Endothelial cell of umbilical vein (primary cell): ENCODE measurements at regions not wholly inside any gene's neighbourhood (a gene's known extent, or its start where the extent isn't known, plus 50 kb on each side); places are given as distances from the start of the nearest gene placed in this dataset.

Experiments used
- POLR2A ChIP-seq: IDR thresholded peaks from 2 replicates; pipeline ENCODE4 v1.6.1; 2012; ENCODE audit warnings: low read depth, mild to moderate bottlenecking, control low read depth, low read length
- TF ChIP-seq, protein P1 (sequence below), 2 donors: IDR thresholded peaks; 1 replicate in 1 of 2; 2 replicates in 1 of 2; pipeline ENCODE4 v1.5.1; 2011; ENCODE audit warnings: low read length in 2 of 2, mild to moderate bottlenecking in 2 of 2, moderate library complexity in 2 of 2, control low read depth in 1 of 2, inconsistent platforms in 1 of 2, low read depth in 1 of 2; ENCODE audit not compliant: insufficient read depth in 1 of 2; ENCODE audit errors: extremely low read depth in 1 of 2

- TF ChIP-seq, protein P1, sequence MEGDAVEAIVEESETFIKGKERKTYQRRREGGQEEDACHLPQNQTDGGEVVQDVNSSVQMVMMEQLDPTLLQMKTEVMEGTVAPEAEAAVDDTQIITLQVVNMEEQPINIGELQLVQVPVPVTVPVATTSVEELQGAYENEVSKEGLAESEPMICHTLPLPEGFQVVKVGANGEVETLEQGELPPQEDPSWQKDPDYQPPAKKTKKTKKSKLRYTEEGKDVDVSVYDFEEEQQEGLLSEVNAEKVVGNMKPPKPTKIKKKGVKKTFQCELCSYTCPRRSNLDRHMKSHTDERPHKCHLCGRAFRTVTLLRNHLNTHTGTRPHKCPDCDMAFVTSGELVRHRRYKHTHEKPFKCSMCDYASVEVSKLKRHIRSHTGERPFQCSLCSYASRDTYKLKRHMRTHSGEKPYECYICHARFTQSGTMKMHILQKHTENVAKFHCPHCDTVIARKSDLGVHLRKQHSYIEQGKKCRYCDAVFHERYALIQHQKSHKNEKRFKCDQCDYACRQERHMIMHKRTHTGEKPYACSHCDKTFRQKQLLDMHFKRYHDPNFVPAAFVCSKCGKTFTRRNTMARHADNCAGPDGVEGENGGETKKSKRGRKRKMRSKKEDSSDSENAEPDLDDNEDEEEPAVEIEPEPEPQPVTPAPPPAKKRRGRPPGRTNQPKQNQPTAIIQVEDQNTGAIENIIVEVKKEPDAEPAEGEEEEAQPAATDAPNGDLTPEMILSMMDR (IDR thresholded peaks at IDR 0.05; ENCODE audit: extremely low read depth in 1 of 2, insufficient read depth in 1 of 2, low read depth in 1 of 2, low read length in 2 of 2): no peak
- TF ChIP-seq POLR2A: no peak
Observed at GRCh38 chr16:85525420-85526184, 87.5 kb upstream of the GSE1 start.
